ENCODE measurements at regions not wholly inside any gene's neighbourhood (a gene's known extent, or its start where the extent isn't known, plus 50 kb on each side); places are given as distances from the start of the nearest gene placed in this dataset.

DNA sequence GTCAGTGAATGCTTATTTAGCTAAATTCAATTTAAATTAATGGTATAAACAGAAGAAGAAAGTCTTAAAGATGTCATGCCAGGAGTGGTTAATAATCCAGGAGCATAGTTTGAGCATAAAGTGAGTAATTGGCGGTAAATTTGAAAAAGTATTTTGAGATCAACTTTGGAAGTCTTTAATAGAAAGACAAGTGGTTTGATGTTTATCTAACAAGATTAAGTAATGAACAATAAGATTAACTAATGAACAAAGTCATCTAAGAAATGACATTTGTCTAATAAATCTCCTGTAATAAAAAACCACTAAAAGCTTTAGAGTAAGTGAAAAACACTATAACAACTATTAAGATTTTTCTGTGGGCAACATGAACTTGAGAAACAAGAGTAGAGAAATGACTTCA is 112.8 kb downstream of the CAPZA3 start:
- H3K9me3 ChIP-seq, result no peaks in the 10 kb centered on the region
- intact Hi-C loops (cut with DNase I), result loop anchor here (10.0 kb wide), 1 partner anchor 334 kb away; no protein-coding TSS in a partner anchor
- H3K4me3 ChIP-seq, result no peak overlapping the region
- H3K27ac ChIP-seq, result no peak overlapping the region
- DNase-seq, result no peak
- H3K4me1 ChIP-seq, result no peaks in the 10 kb centered on the region
- H3K36me3 ChIP-seq, result no peaks in the 10 kb centered on the region
- 95% methylated on average over 1 of the region's 1 CpG for WGBS, 2 donors
- TF ChIP-seq POLR2A (IDR thresholded peaks at IDR 0.05), result no peak
- no peak for TF ChIP-seq EP300 (IDR thresholded peaks at IDR 0.05)
- TF ChIP-seq POLR2AphosphoS5 (IDR thresholded peaks at IDR 0.05), result no peak
- TF ChIP-seq, protein P1, sequence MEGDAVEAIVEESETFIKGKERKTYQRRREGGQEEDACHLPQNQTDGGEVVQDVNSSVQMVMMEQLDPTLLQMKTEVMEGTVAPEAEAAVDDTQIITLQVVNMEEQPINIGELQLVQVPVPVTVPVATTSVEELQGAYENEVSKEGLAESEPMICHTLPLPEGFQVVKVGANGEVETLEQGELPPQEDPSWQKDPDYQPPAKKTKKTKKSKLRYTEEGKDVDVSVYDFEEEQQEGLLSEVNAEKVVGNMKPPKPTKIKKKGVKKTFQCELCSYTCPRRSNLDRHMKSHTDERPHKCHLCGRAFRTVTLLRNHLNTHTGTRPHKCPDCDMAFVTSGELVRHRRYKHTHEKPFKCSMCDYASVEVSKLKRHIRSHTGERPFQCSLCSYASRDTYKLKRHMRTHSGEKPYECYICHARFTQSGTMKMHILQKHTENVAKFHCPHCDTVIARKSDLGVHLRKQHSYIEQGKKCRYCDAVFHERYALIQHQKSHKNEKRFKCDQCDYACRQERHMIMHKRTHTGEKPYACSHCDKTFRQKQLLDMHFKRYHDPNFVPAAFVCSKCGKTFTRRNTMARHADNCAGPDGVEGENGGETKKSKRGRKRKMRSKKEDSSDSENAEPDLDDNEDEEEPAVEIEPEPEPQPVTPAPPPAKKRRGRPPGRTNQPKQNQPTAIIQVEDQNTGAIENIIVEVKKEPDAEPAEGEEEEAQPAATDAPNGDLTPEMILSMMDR (IDR thresholded peaks at IDR 0.05), result no peak
- no peaks in the 10 kb centered on the region for H3K27me3 ChIP-seq

DNA sequence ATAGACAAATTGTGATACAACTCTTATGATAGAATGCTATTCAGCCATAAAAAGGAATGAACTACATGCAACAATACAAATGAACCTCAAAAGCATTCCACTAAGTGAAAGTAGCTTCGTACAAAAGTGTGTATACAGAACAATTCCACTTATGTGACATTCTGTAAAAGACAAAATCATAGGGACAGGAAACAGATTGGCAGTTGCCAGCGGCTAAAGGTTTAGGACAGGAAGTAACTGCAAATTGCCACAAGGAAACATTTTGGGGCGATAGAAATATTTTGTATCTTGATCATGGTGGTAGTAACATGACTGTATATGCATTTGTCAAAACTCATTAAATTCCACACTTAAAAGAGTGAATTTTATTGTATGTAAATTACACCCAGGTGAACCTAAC is 113.4 kb downstream of the CAPZA3 start:
- H3K27me3 ChIP-seq, result no peaks in the 10 kb centered on the region
- WGBS, 2 donors, result 41 to 80% methylated on average over 3 of the region's 3 CpGs
- TF ChIP-seq, protein P1 (IDR thresholded peaks at IDR 0.05), result no peak
- TF ChIP-seq POLR2AphosphoS5 (IDR thresholded peaks at IDR 0.05), result no peak
- no peak for TF ChIP-seq EP300 (IDR thresholded peaks at IDR 0.05)
- TF ChIP-seq POLR2A (IDR thresholded peaks at IDR 0.05), result no peak
- intact Hi-C loops (cut with DNase I), result loop anchor here (10.0 kb wide), 1 partner anchor 334 kb away; no protein-coding TSS in a partner anchor
- H3K4me1 ChIP-seq, result no peaks in the 10 kb centered on the region
- H3K27ac ChIP-seq, result no peak overlapping the region
- H3K9me3 ChIP-seq, result no peaks in the 10 kb centered on the region
- H3K36me3 ChIP-seq, result no peaks in the 10 kb centered on the region
- no peak for DNase-seq
- no peak overlapping the region for H3K4me3 ChIP-seq

DNA sequence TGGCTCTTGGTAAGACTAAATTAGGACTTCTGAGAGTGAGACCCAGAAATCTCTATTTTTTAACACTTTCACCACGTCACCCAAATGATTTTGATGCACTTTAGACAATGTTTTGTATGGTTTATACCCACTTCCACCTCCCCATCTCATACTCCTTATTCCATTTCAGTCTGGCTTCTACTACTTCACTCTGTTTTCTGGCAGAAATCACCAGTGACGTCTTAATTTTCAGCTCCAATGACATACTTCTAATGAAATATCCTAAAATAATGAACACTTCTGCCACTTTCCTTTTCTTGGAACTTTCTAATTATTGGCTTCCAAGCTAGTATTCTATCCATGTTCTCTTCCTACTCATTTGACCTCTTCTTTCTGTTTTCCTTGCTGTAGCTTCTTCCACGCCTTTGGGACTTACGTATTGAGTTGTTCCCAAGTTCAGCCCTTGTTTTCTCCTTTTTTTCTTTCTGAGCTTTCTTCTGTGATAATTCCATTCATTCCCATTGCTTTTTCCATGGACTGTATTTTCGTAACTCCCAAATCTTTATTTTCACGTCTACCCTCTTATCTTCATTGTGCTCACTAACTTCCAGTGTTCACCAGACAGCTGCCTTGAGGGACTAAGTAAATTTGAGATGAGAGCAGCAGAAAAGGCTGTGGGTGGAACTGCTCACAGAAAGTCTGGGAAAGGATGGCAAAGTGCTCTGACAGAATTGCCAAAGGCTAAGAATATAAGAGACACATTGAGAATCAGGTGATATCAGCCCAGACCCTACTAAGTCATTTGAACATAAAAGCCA is 115.8 kb downstream of the CAPZA3 start:
- DNase-seq, result no peak
- intact Hi-C loops (cut with DNase I), result loop anchor here (10.0 kb wide), 1 partner anchor 331 kb away; no protein-coding TSS in a partner anchor
- H3K4me1 ChIP-seq, result no peaks in the 10 kb centered on the region

DNA sequence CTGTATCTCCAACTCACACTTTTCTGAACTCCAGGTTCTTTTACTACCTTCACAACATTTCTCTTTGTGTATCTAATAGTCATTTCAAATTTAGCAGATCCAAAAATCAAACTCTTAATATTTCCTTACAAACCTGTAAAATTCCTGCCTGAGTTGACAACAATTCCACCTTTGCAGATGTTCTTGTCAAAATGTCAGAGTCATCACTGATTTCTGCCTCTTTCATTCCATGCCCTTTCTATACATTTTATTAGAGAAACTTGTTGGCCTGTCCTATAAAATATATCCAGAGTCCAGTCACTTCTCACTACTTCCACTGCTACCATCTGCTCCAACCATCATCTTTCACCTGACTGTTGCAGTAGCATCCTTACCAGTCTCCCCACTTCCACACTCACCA is 119.7 kb downstream of the CAPZA3 start:
- DNase-seq, result no peak
- H3K27ac ChIP-seq, result no peak overlapping the region
- no peak for TF ChIP-seq POLR2A (IDR thresholded peaks at IDR 0.05)
- TF ChIP-seq EP300 (IDR thresholded peaks at IDR 0.05), result no peak
- no peak for TF ChIP-seq POLR2AphosphoS5 (IDR thresholded peaks at IDR 0.05)
- TF ChIP-seq, protein P1 (IDR thresholded peaks at IDR 0.05), result no peak
- H3K4me1 ChIP-seq, result no peaks in the 10 kb centered on the region
- no peak overlapping the region for H3K4me3 ChIP-seq
- no peaks in the 10 kb centered on the region for H3K9me3 ChIP-seq
- H3K36me3 ChIP-seq, result no peaks in the 10 kb centered on the region
- intact Hi-C loops (cut with DNase I), result loop anchor here (10.0 kb wide), 1 partner anchor 327 kb away; no protein-coding TSS in a partner anchor
- H3K27me3 ChIP-seq, result no peaks in the 10 kb centered on the region

More for the DNA sequence above, 115.8 kb downstream of the CAPZA3 start:
- Histone ChIP-seq H3K36me3 (no peaks in the 10 kb centered on the region), H3K9me3 (no peaks in the 10 kb centered on the region), H3K27me3 (no peaks in the 10 kb centered on the region), H3K27ac (no peak overlapping the region), H3K4me3 (no peak overlapping the region)
- TF ChIP-seq, protein P1 (IDR thresholded peaks at IDR 0.05), result no peak
- TF ChIP-seq POLR2A (IDR thresholded peaks at IDR 0.05), result no peak
- TF ChIP-seq POLR2AphosphoS5 (IDR thresholded peaks at IDR 0.05), result no peak
- no peak for TF ChIP-seq EP300 (IDR thresholded peaks at IDR 0.05)
- 90 to 93% methylated on average over 6 of the region's 6 CpGs for WGBS, 2 donors

Measured in sigmoid colon (tissue), 6 donors.